HepG2 (cell line): ENCODE measurements at regions not wholly inside any gene's neighbourhood (a gene's known extent, or its start where the extent isn't known, plus 50 kb on each side); places are given as distances from the start of the nearest gene placed in this dataset.

Source experiments
- ATAD3A ChIP-seq: sonication (generic); formaldehyde crosslinking; IDR thresholded peaks from 2 replicates; pipeline ENCODE4 v1.4.0; 2020; ENCODE audit warnings: missing genetic modification reagents
- CTCF ChIP-seq: sonication (generic); formaldehyde crosslinking; IDR thresholded peaks from 2 replicates; pipeline ENCODE4 v1.5.0; 2020; ENCODE audit warnings: mild to moderate bottlenecking, missing genetic modification reagents, moderate library complexity
- MXI1 ChIP-seq: IDR thresholded peaks from 3 replicates; pipeline ENCODE4 v1.6.1; 2012; ENCODE audit warnings: low read depth, low read length, inconsistent platforms, borderline replicate concordance
- POLR2AphosphoS5 ChIP-seq: IDR thresholded peaks from 2 replicates; pipeline ENCODE4 v1.6.1; 2012; ENCODE audit warnings: low read depth, low read length
- ZNF354B ChIP-seq: sonication (generic); formaldehyde crosslinking; IDR thresholded peaks from 2 replicates; pipeline ENCODE4 v1.8.0; 2022; ENCODE audit warnings: mild to moderate bottlenecking, missing genetic modification reagents
- ZNF362 ChIP-seq: sonication (generic); formaldehyde crosslinking; IDR thresholded peaks from 2 replicates; pipeline ENCODE4 v1.4.0; 2020; ENCODE audit warnings: missing genetic modification reagents, mild to moderate bottlenecking, borderline replicate concordance

- no peak for TF ChIP-seq POLR2AphosphoS5
- TF ChIP-seq CTCF (CRISPR knock-in tag), result no peak
- no peak for TF ChIP-seq ZNF354B (CRISPR knock-in tag)
- TF ChIP-seq ATAD3A (CRISPR knock-in tag), result no peak
- no peak for TF ChIP-seq MXI1
- no peak for TF ChIP-seq ZNF362
Observed at GRCh38 chr13:21875116-21875515, 204.2 kb downstream of the FGF9 start.
